ENCODE measurements at regions not wholly inside any gene's neighbourhood (a gene's known extent, or its start where the extent isn't known, plus 50 kb on each side); places are given as distances from the start of the nearest gene placed in this dataset.

GRCh38 chr1:216866714-216867113 is 143.5 kb upstream of the ESRRG start:
- TF ChIP-seq, protein P1, sequence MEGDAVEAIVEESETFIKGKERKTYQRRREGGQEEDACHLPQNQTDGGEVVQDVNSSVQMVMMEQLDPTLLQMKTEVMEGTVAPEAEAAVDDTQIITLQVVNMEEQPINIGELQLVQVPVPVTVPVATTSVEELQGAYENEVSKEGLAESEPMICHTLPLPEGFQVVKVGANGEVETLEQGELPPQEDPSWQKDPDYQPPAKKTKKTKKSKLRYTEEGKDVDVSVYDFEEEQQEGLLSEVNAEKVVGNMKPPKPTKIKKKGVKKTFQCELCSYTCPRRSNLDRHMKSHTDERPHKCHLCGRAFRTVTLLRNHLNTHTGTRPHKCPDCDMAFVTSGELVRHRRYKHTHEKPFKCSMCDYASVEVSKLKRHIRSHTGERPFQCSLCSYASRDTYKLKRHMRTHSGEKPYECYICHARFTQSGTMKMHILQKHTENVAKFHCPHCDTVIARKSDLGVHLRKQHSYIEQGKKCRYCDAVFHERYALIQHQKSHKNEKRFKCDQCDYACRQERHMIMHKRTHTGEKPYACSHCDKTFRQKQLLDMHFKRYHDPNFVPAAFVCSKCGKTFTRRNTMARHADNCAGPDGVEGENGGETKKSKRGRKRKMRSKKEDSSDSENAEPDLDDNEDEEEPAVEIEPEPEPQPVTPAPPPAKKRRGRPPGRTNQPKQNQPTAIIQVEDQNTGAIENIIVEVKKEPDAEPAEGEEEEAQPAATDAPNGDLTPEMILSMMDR (IDR thresholded peaks at IDR 0.05) = no peak
- Mint-ChIP-seq H3K4me1 (ENCODE audit: low read depth) (no peaks in the 10 kb centered on the region), H3K9me3 (no peaks in the 10 kb centered on the region), H3K4me3 (no peak overlapping the region), H3K27me3 (no peaks in the 10 kb centered on the region), H3K27ac (no peak overlapping the region), H3K36me3 (ENCODE audit: low read depth) (no peaks in the 10 kb centered on the region)
- DNase-seq (no peak), ATAC-seq (no peak)
- ChIA-PET CTCF (no interaction called here), POLR2A (interaction anchor here (0.6 kb wide), 1 partner anchor 723 kb away, joined by 3 read pairs; no protein-coding TSS in a partner anchor)
- intact Hi-C loops (cut with micrococcal nuclease) = no loop called here

GRCh38 chr1:216855810-216856209 is 132.6 kb upstream of the ESRRG start:
- Mint-ChIP-seq H3K4me1 (ENCODE audit: low read depth) (no peaks in the 10 kb centered on the region), H3K27me3 (no peaks in the 10 kb centered on the region), H3K4me3 (no peak overlapping the region), H3K9me3 (no peaks in the 10 kb centered on the region), H3K36me3 (ENCODE audit: low read depth) (no peaks in the 10 kb centered on the region), H3K27ac (no peak overlapping the region)
- CTCF ChIA-PET = no interaction called here
- TF ChIP-seq, protein P1 (IDR thresholded peaks at IDR 0.05) = no peak
- DNase-seq = no peak
- ATAC-seq = no peak
- intact Hi-C loops (cut with micrococcal nuclease) = no loop called here
- POLR2A ChIA-PET = no interaction called here

- CTCF ChIA-PET = no interaction called here
- Mint-ChIP-seq H3K36me3 (ENCODE audit: low read depth) (no peaks in the 10 kb centered on the region), H3K27ac (no peak overlapping the region), H3K27me3 (no peaks in the 10 kb centered on the region), H3K4me3 (no peak overlapping the region), H3K9me3 (no peaks in the 10 kb centered on the region), H3K4me1 (ENCODE audit: low read depth) (no peaks in the 10 kb centered on the region)
- DNase-seq = no peak
- intact Hi-C loops (cut with micrococcal nuclease) = no loop called here
- ATAC-seq = no peak
- TF ChIP-seq, protein P1 (IDR thresholded peaks at IDR 0.05) = no peak
- POLR2A ChIA-PET = no interaction called here
Measured at GRCh38 chr1:216854836-216855484, 131.7 kb upstream of the ESRRG start.

DNA sequence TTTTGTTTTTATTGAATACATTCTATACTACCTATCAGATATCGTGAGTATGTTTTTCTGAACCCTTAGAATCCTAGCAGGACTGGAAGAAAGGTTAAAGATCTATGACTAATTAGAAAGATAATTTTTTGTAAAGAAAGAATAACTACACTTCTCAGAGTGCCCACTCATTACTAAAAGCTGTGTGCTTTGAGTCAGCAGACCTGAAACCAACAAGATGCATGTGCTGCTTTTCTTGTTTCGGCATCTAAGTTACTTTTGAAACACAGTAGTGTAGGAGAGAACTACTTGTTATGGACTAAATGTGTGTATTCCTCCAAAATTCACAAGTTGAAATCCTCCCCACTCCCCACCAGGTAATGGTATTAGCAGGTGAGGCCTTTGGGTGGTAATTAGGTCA is 127.8 kb upstream of the ESRRG start:
- intact Hi-C loops (cut with micrococcal nuclease) = no loop called here
- ChIA-PET CTCF (no interaction called here), POLR2A (no interaction called here)
- Mint-ChIP-seq H3K36me3 (ENCODE audit: low read depth) (no peaks in the 10 kb centered on the region), H3K4me3 (no peak overlapping the region), H3K4me1 (ENCODE audit: low read depth) (no peaks in the 10 kb centered on the region), H3K9me3 (no peaks in the 10 kb centered on the region), H3K27ac (no peak overlapping the region), H3K27me3 (no peaks in the 10 kb centered on the region)
- ATAC-seq (no peak), DNase-seq (no peak)
- TF ChIP-seq, protein P1 (IDR thresholded peaks at IDR 0.05) = no peak

- CTCF ChIA-PET = no interaction called here
- H3K36me3 Mint-ChIP-seq (ENCODE audit: low read depth) = no peaks in the 10 kb centered on the region
- TF ChIP-seq, protein P1 (IDR thresholded peaks at IDR 0.05) = no peak
- DNase-seq (no peak), ATAC-seq (no peak)
- POLR2A ChIA-PET = no interaction called here
- H3K4me3 Mint-ChIP-seq = no peak overlapping the region
- H3K27ac Mint-ChIP-seq = no peak overlapping the region
- H3K27me3 Mint-ChIP-seq = no peaks in the 10 kb centered on the region
- H3K4me1 Mint-ChIP-seq (ENCODE audit: low read depth) = no peaks in the 10 kb centered on the region
- no peaks in the 10 kb centered on the region for H3K9me3 Mint-ChIP-seq
- intact Hi-C loops (cut with micrococcal nuclease) = no loop called here
Measured at GRCh38 chr1:216849146-216849545, 125.9 kb upstream of the ESRRG start.
